B cell (primary cell): ENCODE measurements at regions not wholly inside any gene's neighbourhood (a gene's known extent, or its start where the extent isn't known, plus 50 kb on each side); places are given as distances from the start of the nearest gene placed in this dataset.

Experiments
- EZH2 ChIP-seq: IDR thresholded peaks from 2 replicates; pipeline ENCODE4 v1.6.1; 2012; ENCODE audit warnings: borderline replicate concordance, low read depth, mild to moderate bottlenecking, moderate library complexity, low read length; ENCODE audit not compliant: insufficient read depth, poor library complexity, severe bottlenecking
- TF ChIP-seq, protein P1 (sequence below): fragments of 200-600 bp; IDR thresholded peaks from one replicate; pipeline ENCODE4 v1.8.0; 2022; ENCODE audit warnings: antibody characterized with exemption, mild to moderate bottlenecking

DNA sequence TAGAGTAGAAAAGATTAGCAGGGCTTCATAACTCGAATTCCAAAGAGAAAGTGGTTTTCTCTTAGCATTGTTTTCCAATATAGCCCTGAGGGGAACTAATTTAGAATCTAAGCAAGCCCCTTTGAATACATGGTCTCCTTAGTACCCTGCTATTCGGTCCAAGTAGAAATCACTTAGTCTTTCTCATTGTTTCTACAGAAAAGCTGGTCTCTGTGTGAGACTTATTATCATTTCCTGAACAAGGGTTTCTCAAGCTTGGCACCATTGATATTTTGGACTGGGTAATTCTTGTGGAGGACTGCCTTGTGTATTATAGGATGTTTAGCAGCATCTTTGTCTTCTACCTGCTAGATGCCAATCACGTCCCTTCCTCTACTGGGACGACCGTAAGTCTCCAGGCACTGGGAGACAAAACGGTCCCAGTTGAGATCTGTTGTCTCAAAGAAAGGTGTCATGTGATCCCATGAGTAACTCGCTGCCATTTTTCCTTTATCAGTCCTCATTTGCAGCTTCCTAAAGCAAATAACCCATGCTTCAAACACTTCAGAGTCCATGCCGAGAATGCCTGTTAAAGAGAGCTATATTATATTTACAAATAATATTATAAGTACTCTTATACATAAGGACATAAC, 230.7 kb upstream of the SLCO3A1 start:
- TF ChIP-seq, protein P1, sequence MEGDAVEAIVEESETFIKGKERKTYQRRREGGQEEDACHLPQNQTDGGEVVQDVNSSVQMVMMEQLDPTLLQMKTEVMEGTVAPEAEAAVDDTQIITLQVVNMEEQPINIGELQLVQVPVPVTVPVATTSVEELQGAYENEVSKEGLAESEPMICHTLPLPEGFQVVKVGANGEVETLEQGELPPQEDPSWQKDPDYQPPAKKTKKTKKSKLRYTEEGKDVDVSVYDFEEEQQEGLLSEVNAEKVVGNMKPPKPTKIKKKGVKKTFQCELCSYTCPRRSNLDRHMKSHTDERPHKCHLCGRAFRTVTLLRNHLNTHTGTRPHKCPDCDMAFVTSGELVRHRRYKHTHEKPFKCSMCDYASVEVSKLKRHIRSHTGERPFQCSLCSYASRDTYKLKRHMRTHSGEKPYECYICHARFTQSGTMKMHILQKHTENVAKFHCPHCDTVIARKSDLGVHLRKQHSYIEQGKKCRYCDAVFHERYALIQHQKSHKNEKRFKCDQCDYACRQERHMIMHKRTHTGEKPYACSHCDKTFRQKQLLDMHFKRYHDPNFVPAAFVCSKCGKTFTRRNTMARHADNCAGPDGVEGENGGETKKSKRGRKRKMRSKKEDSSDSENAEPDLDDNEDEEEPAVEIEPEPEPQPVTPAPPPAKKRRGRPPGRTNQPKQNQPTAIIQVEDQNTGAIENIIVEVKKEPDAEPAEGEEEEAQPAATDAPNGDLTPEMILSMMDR: no peak
- no peak for TF ChIP-seq EZH2
